Muscle of leg (tissue), 3 donors: ENCODE measurements at regions not wholly inside any gene's neighbourhood (a gene's known extent, or its start where the extent isn't known, plus 50 kb on each side); places are given as distances from the start of the nearest gene placed in this dataset.
"Not testable (repeated sequence)": the region's sequence is repeated elsewhere in the genome, so short reads cannot be mapped to it uniquely, and the experiment has no call there.

Source experiments
- DNase-seq: peaks from one replicate; pipeline ENCODE4 v3.0.0; 2013
- H3K27ac ChIP-seq: one replicate; pipeline ENCODE4 v1.5.1; 2013; ENCODE audit warnings: mild to moderate bottlenecking, low read length, control low read depth
- H3K27me3 ChIP-seq: one replicate; pipeline ENCODE4 v1.6.1; 2013; ENCODE audit warnings: low read length; ENCODE audit not compliant: control insufficient read depth, insufficient read depth
- H3K36me3 ChIP-seq: one replicate; pipeline ENCODE4 v1.6.1; 2013; ENCODE audit warnings: low read length; ENCODE audit not compliant: control insufficient read depth, insufficient read depth
- H3K4me1 ChIP-seq: one replicate; pipeline ENCODE4 v1.6.1; 2013; ENCODE audit warnings: low read length; ENCODE audit not compliant: control insufficient read depth, insufficient read depth
- H3K4me3 ChIP-seq: one replicate; pipeline ENCODE4 v1.5.1; 2013; ENCODE audit warnings: low read length, control low read depth
- H3K9me3 ChIP-seq: replicated peaks from 2 replicates; pipeline ENCODE4 v1.6.1; 2013; ENCODE audit warnings: low read depth, low read length; ENCODE audit not compliant: control insufficient read depth
- WGBS: methylation state at CpG from one replicate; pipeline ENCODE4 v1.1.5; 2013; ENCODE audit warnings: missing lambda C conversion rate; ENCODE audit not compliant: insufficient coverage; 5-methylcytosine and 5-hydroxymethylcytosine counted together

DNA sequence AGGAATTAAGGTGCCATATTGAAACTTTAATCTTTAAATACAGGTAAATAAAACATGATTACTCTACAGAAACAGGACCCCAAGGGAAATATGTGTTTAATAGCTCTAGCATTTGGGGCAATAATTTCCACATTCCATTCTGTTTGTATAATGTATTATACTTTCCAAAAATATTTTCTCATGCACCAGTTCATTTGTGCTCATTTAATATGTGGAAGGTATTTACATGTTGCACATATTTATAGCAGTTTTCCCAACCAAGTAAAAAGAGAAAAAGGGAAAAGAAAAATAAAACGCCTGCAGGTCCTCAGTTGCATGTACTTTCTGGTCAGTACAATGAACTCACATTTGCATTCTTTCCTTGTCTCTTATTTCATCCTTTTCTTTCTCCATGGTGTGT is 129.5 kb upstream of the SULF2 start:
- WGBS: no CpG with 5 or more reads among the region's 1 CpG
- Histone ChIP-seq H3K9me3 (peaks cover 7% of the 10 kb centered on the region), H3K4me3 (no peak overlapping the region), H3K36me3 (no peaks in the 10 kb centered on the region), H3K27ac (peak overlapping the region; percentile 1), H3K27me3 (peaks cover 53% of the 10 kb centered on the region), H3K4me1 (peaks cover 12% of the 10 kb centered on the region)
- peak; percentile 47 for DNase-seq

DNA sequence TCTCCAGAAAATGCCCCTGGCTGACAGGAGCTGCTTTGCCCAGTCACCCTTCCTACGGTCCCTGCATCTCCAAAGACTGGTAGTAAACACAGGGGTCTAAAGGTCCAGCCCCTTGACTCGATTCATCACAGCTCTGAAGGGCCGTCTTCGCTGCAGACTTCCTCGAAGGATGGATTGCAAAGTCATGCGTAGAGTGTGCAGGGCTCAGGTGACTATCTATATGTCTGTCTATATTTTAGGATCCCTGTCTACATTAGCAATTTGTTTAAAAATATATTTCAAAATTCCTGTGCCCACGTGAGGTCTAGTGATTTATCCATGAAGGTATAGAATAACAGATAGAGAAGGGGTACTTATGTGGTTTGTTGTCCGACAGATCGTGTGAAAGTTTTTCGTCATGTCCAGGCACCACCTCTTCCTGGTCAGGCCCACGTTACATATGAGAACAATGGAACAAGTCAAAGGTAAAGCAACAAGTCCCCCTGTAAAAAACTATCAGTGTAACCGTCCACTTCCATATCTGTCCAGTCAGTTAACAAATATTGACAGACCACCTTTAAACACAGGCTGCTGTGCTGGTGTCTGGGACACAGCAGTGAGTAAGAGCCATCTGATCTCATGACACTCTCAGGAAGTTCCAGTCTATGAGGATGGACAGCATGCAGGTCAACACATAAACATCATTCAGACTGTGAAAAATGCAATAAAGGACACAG is 127.7 kb upstream of the SULF2 start:
- DNase-seq, H3K4me3 ChIP-seq, H3K36me3 ChIP-seq, H3K27ac ChIP-seq, H3K9me3 ChIP-seq: not testable (repeated sequence)
- Histone ChIP-seq H3K4me1 (peaks cover 28% of the 10 kb centered on the region), H3K27me3 (peaks cover 51% of the 10 kb centered on the region)
- 100% methylated on average over 1 of the region's 12 CpGs for WGBS

DNA sequence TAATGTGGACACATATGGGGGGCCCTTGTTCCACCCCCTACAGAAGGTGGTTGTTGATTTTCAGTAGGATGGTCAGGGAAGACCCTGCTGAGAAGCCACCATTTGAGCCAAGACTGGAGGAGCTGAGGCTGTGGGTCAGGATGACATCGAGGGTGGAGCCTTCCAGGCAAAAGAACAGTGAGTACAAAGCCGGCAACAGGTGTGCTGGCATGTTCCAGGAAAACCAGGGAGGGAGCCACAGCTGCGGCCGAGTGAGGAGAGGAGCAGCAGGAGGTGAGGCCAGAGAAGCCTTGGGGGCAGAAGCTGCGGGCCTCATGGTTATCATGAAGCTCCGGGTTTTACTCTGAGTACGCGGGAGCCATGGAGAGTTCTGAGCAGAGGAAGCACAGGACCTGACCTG is 126.9 kb upstream of the SULF2 start:
- H3K4me3 ChIP-seq: not testable (repeated sequence)

DNA sequence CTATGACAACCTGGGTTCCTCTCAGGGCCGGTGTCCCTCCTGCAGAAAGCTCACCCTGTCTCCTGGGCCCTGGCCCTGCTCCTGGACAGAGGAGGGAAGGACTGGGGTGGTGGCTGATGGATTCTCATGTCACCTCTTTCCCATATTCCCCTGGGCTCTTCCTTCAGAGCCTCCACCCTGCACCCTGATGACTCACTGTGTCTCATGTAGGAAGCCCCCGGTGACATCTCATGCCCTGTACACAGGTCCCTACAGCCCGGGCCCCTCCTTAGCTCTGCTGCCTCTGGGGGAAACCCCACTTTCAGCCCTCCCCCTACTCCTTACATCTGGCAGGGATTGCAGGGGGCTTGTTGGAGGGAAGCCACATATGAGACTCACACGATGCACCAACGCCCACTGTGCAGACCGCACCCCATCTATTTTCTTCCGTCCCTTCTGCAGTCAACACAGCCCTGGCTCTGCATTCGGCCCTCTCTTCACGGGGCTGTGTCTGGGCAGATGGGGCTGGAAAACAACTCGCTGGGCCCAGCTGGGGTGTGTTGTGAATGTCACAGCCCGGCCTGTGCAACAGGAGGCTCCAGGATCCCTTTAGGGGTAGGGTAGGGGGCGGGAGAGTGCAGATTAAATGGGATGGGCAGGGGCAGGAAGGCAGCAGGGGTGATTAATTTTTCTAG is 124.6 kb upstream of the SULF2 start:
- not testable (repeated sequence) for DNase-seq, H3K9me3 ChIP-seq, H3K4me3 ChIP-seq, H3K36me3 ChIP-seq, H3K27ac ChIP-seq
- 50% methylated on average over 5 of the region's 12 CpGs for WGBS
- H3K4me1 ChIP-seq: peaks cover 26% of the 10 kb centered on the region
- peaks cover 53% of the 10 kb centered on the region for H3K27me3 ChIP-seq

More for the DNA sequence above, 126.9 kb upstream of the SULF2 start:
- WGBS: no CpG with 5 or more reads among the region's 8 CpGs
- H3K27ac ChIP-seq, H3K36me3 ChIP-seq, H3K9me3 ChIP-seq: not testable (repeated sequence)
- H3K4me1 ChIP-seq: peaks cover 28% of the 10 kb centered on the region
- peaks cover 50% of the 10 kb centered on the region for H3K27me3 ChIP-seq
- DNase-seq: peak; percentile 32

DNA sequence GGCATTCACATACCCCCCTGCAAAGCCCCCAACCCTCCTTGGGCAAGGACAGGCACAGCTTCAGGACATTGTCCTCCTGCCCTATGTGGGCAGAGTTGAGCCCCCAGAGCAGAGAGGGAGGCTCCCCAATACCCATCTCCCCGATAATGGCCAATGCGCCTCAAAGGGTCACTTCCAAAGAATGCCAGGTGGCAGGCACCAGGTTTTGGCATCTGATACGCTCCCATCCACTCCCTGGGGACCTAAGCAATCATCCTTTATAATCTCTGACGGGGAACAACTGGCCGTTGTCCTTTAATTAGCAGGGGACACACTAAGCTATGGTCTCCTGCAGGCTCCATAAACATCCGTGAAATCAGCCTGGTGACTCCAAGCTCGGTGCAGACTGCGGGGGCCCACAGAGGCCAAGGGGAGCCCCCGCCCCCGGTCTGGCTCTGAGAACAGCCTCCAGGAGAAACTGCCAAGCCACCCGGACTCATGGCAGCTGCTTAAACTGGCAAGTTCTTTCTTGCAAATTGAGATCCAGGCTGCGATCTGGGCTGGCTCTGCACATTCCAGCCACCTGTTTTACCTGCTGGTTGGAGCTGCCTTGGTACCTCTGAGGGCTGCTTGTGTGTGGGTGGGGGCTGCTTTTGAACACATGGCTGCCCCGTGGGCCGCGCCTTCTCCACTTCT is 123.2 kb upstream of the SULF2 start:
- H3K4me3 ChIP-seq, H3K9me3 ChIP-seq, H3K36me3 ChIP-seq, H3K27ac ChIP-seq: not testable (repeated sequence)
- 35% methylated on average over 14 of the region's 15 CpGs for whole genome bisulfite sequencing
- peaks cover 26% of the 10 kb centered on the region for H3K4me1 ChIP-seq
- peak; percentile 36 for DNase-seq
- H3K27me3 ChIP-seq: peaks cover 59% of the 10 kb centered on the region

DNA sequence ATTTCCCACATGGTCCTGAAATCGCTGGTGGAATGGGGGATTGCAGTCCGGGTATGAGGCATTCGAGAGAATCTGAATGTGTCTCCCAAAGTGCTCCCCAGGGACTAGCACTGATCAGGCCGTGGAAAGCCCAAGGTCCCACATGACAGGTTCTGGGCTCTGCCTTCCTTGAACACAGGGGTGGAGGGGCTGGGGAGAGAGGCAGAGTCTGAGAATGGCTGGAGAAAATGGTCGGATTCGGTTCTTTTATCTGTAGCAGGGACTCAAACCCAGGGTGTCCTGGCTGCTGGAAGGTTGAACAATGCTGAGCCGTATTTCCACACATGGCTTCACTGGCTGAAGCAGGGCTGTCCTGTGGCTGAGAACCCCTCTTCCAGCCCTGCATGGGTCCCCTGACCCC is 122.7 kb upstream of the SULF2 start:
- not testable (repeated sequence) for H3K36me3 ChIP-seq, H3K27ac ChIP-seq, H3K9me3 ChIP-seq, H3K4me3 ChIP-seq, DNase-seq
- WGBS: 47% methylated on average over 6 of the region's 7 CpGs
- peaks cover 26% of the 10 kb centered on the region for H3K4me1 ChIP-seq
- H3K27me3 ChIP-seq: peaks cover 58% of the 10 kb centered on the region

DNA sequence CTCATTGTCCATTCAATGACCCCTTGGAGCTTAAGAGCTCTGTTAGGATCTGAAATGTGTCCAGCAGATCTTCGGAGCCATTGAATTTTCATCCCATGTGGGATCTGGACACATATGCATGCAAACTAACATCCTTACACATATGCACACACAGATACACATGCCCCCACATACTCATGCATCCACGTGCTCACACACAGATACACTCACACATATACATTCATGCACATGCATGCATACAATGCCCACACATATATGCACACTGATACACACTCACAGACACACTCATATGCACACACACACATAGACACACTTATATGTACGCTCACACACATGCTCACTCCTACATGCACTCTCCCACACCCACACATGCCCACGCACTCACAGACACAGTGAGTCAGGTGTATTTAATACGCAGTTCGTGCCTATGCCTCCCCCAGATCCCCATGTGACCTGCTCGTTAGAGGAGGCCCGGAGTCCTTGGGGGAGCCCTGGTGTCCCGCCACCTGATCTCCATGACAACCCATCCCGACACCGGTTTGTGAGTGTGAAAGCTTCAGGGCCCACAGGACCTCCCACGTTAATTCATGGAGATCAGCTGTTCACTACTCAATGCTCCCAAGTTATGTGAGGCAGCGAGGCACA is 121.9 kb upstream of the SULF2 start:
- Histone ChIP-seq H3K4me3 (no peak overlapping the region), H3K9me3 (no peaks in the 10 kb centered on the region), H3K4me1 (peaks cover 24% of the 10 kb centered on the region), H3K36me3 (no peaks in the 10 kb centered on the region), H3K27ac (no peak overlapping the region), H3K27me3 (peaks cover 54% of the 10 kb centered on the region)
- no peak for DNase-seq
- WGBS: 79% methylated on average over 7 of the region's 13 CpGs

DNA sequence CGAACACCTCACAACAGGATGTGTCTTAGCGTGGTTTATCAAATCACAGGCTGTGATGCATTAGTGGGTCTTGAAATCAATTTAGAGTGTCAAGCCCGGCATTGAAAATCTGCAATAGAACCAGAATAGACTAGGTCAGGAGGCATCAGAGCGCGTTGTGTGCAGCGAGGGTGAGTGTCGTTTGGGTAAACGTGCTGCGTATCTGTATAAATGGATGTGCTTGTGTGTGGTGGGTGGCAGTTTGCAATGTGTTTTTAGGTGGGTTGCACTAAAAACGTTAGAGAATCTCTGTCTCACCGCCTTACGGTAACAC is 121.0 kb upstream of the SULF2 start:
- no peaks in the 10 kb centered on the region for H3K36me3 ChIP-seq
- DNase-seq: no peak
- peaks cover 49% of the 10 kb centered on the region for H3K27me3 ChIP-seq
- H3K4me3 ChIP-seq: no peak overlapping the region
- H3K9me3 ChIP-seq: no peaks in the 10 kb centered on the region
- 88% methylated on average over 7 of the region's 12 CpGs for WGBS
- peaks cover 19% of the 10 kb centered on the region for H3K4me1 ChIP-seq
- H3K27ac ChIP-seq: no peak overlapping the region

DNA sequence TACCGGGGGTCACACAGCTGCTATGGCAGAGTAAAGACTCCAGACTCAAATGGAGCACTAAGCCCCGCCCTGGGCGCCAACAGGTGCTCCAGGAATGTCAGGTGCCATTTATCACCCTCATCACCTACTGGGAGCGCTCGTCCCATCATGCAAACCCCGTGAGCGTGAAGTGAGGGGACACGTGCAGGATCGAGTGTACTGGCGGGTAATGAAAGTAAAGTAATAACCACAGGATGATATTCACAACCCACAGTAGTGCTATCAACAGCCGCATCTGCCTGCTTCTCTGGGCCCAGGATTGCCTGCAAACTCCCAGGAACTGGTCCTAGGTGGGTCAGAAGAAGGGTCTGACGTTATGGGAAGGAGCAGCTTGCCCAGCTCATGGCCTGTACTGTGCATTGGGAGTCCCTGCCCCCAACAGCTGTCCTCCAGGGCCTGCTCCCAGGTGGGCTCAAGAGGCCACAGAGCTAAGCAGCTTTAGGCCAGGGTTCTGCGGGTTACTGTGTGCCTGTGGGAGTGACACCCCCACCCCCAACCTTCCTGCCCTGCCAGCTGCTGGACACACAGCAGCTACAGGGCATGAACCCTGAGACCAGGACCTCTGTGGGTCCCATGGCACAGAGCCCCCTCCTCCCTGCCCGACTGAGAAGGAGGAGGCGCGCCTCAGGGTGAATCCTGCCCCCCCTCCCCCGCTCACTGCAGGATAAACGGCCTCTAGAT is 120.5 kb upstream of the SULF2 start:
- peaks cover 18% of the 10 kb centered on the region for H3K4me1 ChIP-seq
- WGBS: 78% methylated on average over 4 of the region's 18 CpGs
- no peaks in the 10 kb centered on the region for H3K9me3 ChIP-seq
- H3K27me3 ChIP-seq: peaks cover 48% of the 10 kb centered on the region
- H3K4me3 ChIP-seq: no peak overlapping the region
- H3K36me3 ChIP-seq: no peaks in the 10 kb centered on the region
- no peak overlapping the region for H3K27ac ChIP-seq
- no peak for DNase-seq

DNA sequence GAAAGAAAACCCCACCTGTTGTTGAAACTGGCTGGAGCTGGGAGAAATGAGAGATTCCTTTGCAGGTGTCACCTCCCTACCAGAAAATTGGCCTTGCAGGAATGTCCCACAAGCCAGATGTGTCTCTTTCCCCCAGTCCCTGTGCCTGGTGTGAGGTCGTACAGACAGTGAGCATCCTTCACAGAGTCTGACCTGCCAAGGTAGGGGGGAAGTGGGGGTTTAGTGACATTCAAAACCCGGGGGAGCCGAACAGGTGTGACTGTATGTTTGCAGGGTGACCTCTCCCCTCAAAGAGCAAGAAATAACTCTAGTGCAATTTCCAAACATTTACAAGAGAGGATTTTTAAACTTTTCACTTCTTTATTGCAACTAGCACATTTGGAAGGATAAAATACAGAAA is 117.7 kb upstream of the SULF2 start:
- H3K36me3 ChIP-seq, DNase-seq, H3K9me3 ChIP-seq, H3K4me3 ChIP-seq, H3K27ac ChIP-seq, H3K4me1 ChIP-seq: not testable (repeated sequence)
- no CpG with 5 or more reads among the region's 3 CpGs for WGBS
- H3K27me3 ChIP-seq: peaks cover 28% of the 10 kb centered on the region
